ENCODE measurements at regions not wholly inside any gene's neighbourhood (a gene's known extent, or its start where the extent isn't known, plus 50 kb on each side); places are given as distances from the start of the nearest gene placed in this dataset.

- DNase-seq (ENCODE audit: extremely low read depth in 1 of 4, low spot score in 3 of 4) (no peak), ATAC-seq (no peak), FAIRE-seq (no peak)
- no peak for TF ChIP-seq ZNF282 (CRISPR knock-in tag; IDR thresholded peaks at IDR 0.05)
- TF ChIP-seq CTCFL (IDR thresholded peaks at IDR 0.05; ENCODE audit: borderline replicate concordance, insufficient read depth, low read depth, low read length, poor library complexity, severe bottlenecking): no peak
- TF ChIP-seq ZNF407 (IDR thresholded peaks at IDR 0.05; ENCODE audit: low read depth): no peak
- TF ChIP-seq YY1 (IDR thresholded peaks at IDR 0.05; ENCODE audit: borderline replicate concordance in 1 of 3, control insufficient read depth in 1 of 3, extremely low read depth in 1 of 3, insufficient read depth in 3 of 3, insufficient read length in 1 of 3, insufficient replicate concordance in 2 of 3, low read depth in 1 of 3, low read length in 2 of 3): no peak
- no peak for TF ChIP-seq ZNF224 (CRISPR knock-in tag; IDR thresholded peaks at IDR 0.05)
- TF ChIP-seq MBD1 (CRISPR knock-in tag; IDR thresholded peaks at IDR 0.05): no peak
- TF ChIP-seq ELF1 (tag; IDR thresholded peaks at IDR 0.05): no peak
- TF ChIP-seq ZNF184 (CRISPR knock-in tag; IDR thresholded peaks at IDR 0.05): no peak
- intact Hi-C loops (cut with micrococcal nuclease): no loop called here
- no peaks in the 10 kb centered on the region for H3K4me1 ChIP-seq (replicated peaks in 1 of 2; ENCODE audit: control insufficient read depth in 2 of 2, insufficient read depth in 2 of 2, low read length in 2 of 2)
- no peaks in the 10 kb centered on the region for H3K9me1 ChIP-seq (ENCODE audit: control insufficient read depth, insufficient read depth, low read length)
- in situ Hi-C loops (cut with MboI): no loop called here
- no peak overlapping the region for H3K4me2 ChIP-seq (ENCODE audit: insufficient read depth, low read length)
- H3K9me3 ChIP-seq (replicated peaks; ENCODE audit: control insufficient read depth, insufficient read depth, low read depth, low read length): no peaks in the 10 kb centered on the region
- no peaks in the 10 kb centered on the region for H3K36me3 ChIP-seq (ENCODE audit: control insufficient read depth, insufficient read depth, low read length)
- no TSS peak for BruUV-seq (replicated peaks)
- H3K9ac ChIP-seq (ENCODE audit: insufficient read depth in 1 of 2, low read depth in 2 of 2, low read length in 2 of 2): no peak overlapping the region
- H3K4me3 ChIP-seq: no peak overlapping the region
- no peaks in the 10 kb centered on the region for H4K20me1 ChIP-seq (replicated peaks; ENCODE audit: control insufficient read depth, insufficient read depth, low read length)
- ChIA-PET CTCF (ENCODE audit: low intra/inter-chr PET ratio) (no interaction called here), POLR2A (no interaction called here)
- no peak overlapping the region for H3K27ac ChIP-seq (ENCODE audit: extremely low read depth, low read depth, low read length)
- H3K79me2 ChIP-seq (ENCODE audit: control insufficient read depth, insufficient read depth, low read length): no peaks in the 10 kb centered on the region
- 0% methylated on average over 2 of the region's 2 CpGs for WGBS (ENCODE audit: insufficient coverage, low coverage, missing lambda C conversion rate)
- H3K27me3 ChIP-seq (ENCODE audit: control insufficient read depth in 2 of 2, insufficient read depth in 2 of 2, low read length in 2 of 2): no peaks in the 10 kb centered on the region
- H2AFZ ChIP-seq (ENCODE audit: low read depth, low read length): no peak overlapping the region
Observed at GRCh38 chr9:82354279-82354659, 365.7 kb downstream of the SPATA31D1 start.

Measured in K562 (cell line).